MM.1S (cell line): ENCODE measurements at regions not wholly inside any gene's neighbourhood (a gene's known extent, or its start where the extent isn't known, plus 50 kb on each side); places are given as distances from the start of the nearest gene placed in this dataset.

Source experiments
- DNase-seq: peaks from one replicate; pipeline ENCODE4 v3.0.0-alpha.2; 2015
- H2AFZ ChIP-seq: fragments of 300-600 bp; sonication (generic); 2 replicates; pipeline ENCODE4 v1.6.0; 2016; ENCODE audit warnings: antibody characterized with exemption, low read length
- H3F3A ChIP-seq: fragments of 300-600 bp; sonication (generic); 2 replicates; pipeline ENCODE4 v1.6.1; 2016; ENCODE audit warnings: mild to moderate bottlenecking, antibody characterized with exemption, low read length, moderate library complexity, mixed read lengths; ENCODE audit not compliant: insufficient read depth
- H3K27ac ChIP-seq: fragments of 300-600 bp; sonication (generic); 2 replicates; pipeline ENCODE4 v1.5.1; 2016; ENCODE audit warnings: mild to moderate bottlenecking, low read length
- H3K27me3 ChIP-seq: fragments of 300-600 bp; sonication (generic); replicated peaks from 2 replicates; pipeline ENCODE4 v1.6.0; 2016; ENCODE audit warnings: low read length; ENCODE audit not compliant: insufficient read depth
- H3K36me3 ChIP-seq: fragments of 300-600 bp; sonication (generic); replicated peaks from 2 replicates; pipeline ENCODE4 v1.6.1; 2016; ENCODE audit warnings: mild to moderate bottlenecking, low read length, mixed read lengths; ENCODE audit not compliant: insufficient read depth
- H3K4me1 ChIP-seq: fragments of 300-600 bp; sonication (generic); 2 replicates; pipeline ENCODE4 v1.6.1; 2016; ENCODE audit warnings: low read length, mixed read lengths
- H3K4me2 ChIP-seq: fragments of 300-600 bp; sonication (generic); 2 replicates; pipeline ENCODE4 v1.6.0; 2016; ENCODE audit warnings: low read depth, low read length
- H3K4me3 ChIP-seq: fragments of 300-600 bp; sonication (generic); 2 replicates; pipeline ENCODE4 v1.5.1; 2016; ENCODE audit warnings: low read length, mixed read lengths
- H3K79me2 ChIP-seq: fragments of 300-600 bp; sonication (generic); 2 replicates; pipeline ENCODE4 v1.6.1; 2016; ENCODE audit warnings: mixed run types, low read length, mixed read lengths
- H3K9ac ChIP-seq: fragments of 300-600 bp; sonication (generic); 2 replicates; pipeline ENCODE4 v1.6.1; 2016; ENCODE audit warnings: low read length, mixed read lengths
- H3K9me2 ChIP-seq: fragments of 300-600 bp; sonication (generic); replicated peaks from 2 replicates; pipeline ENCODE4 v1.6.1; 2016; ENCODE audit warnings: mild to moderate bottlenecking, low read length, mixed read lengths; ENCODE audit not compliant: insufficient read depth
- H3K9me3 ChIP-seq: fragments of 300-600 bp; sonication (generic); replicated peaks from 2 replicates; pipeline ENCODE4 v1.6.1; 2016; ENCODE audit warnings: mild to moderate bottlenecking, low read length, mixed read lengths; ENCODE audit not compliant: insufficient read depth
- H4K20me1 ChIP-seq: fragments of 300-600 bp; sonication (generic); 2 replicates; pipeline ENCODE4 v1.6.1; 2016; ENCODE audit warnings: mild to moderate bottlenecking, low read length, moderate library complexity, mixed read lengths; ENCODE audit not compliant: insufficient read depth
- EZH2 ChIP-seq: fragments of 300-600 bp; sonication (generic); optimal IDR thresholded peaks from 2 replicates; pipeline ENCODE3; 2017; ENCODE audit warnings: low read depth, mild to moderate bottlenecking, antibody characterized with exemption, low read length, mixed read lengths
- EZH2phosphoT487 ChIP-seq: fragments of 300-600 bp; sonication (generic); IDR thresholded peaks from 2 replicates; pipeline ENCODE4 v1.6.1; 2018; ENCODE audit warnings: antibody characterized with exemption, low read length
- TF ChIP-seq, protein P1 (sequence below): fragments of 300-600 bp; sonication (generic); IDR thresholded peaks from 2 replicates; pipeline ENCODE4 v1.5.1; 2016; ENCODE audit warnings: antibody characterized with exemption, low read length, mixed read lengths

DNA sequence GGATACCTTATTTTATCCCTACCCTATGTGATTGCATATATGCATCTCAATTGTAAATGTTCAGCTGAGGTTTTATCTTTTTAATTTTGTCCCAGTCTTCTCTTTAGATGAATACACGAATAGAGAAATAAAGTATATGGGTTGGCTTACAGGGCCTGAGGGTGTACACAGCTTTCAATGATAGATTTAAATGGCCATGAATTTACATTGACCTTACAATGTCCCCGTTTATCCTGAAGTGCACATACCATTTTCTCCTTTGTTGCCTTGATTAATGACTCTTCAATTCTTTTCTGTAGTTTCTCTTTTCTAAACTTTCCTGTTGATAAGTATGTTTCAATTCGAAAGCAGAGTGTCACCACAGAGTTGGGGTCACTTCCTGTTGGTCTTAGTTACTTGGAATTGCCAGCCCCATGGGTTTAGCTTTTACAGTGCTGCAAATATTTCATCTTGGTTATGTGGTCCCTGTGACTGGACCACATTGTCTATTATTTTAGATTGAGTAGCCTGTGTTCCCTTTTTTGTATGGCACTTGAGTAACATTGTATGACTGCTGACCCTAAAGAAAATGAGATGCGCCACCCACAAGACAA is 1616.3 kb upstream of the ACVR2A start:
- no peak for TF ChIP-seq EZH2
- TF ChIP-seq, protein P1, sequence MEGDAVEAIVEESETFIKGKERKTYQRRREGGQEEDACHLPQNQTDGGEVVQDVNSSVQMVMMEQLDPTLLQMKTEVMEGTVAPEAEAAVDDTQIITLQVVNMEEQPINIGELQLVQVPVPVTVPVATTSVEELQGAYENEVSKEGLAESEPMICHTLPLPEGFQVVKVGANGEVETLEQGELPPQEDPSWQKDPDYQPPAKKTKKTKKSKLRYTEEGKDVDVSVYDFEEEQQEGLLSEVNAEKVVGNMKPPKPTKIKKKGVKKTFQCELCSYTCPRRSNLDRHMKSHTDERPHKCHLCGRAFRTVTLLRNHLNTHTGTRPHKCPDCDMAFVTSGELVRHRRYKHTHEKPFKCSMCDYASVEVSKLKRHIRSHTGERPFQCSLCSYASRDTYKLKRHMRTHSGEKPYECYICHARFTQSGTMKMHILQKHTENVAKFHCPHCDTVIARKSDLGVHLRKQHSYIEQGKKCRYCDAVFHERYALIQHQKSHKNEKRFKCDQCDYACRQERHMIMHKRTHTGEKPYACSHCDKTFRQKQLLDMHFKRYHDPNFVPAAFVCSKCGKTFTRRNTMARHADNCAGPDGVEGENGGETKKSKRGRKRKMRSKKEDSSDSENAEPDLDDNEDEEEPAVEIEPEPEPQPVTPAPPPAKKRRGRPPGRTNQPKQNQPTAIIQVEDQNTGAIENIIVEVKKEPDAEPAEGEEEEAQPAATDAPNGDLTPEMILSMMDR: no peak
- no peak for TF ChIP-seq EZH2phosphoT487
- no peaks in the 10 kb centered on the region for H4K20me1 ChIP-seq
- no peaks in the 10 kb centered on the region for H3K9me2 ChIP-seq
- no peak for DNase-seq
- H3K9ac ChIP-seq: no peak overlapping the region
- no peak overlapping the region for H2AFZ ChIP-seq
- no peaks in the 10 kb centered on the region for H3K36me3 ChIP-seq
- no peak overlapping the region for H3K27ac ChIP-seq
- no peak overlapping the region for H3K4me3 ChIP-seq
- H3F3A ChIP-seq: no peaks in the 10 kb centered on the region
- H3K79me2 ChIP-seq: no peaks in the 10 kb centered on the region
- H3K9me3 ChIP-seq: no peaks in the 10 kb centered on the region
- H3K4me1 ChIP-seq: no peaks in the 10 kb centered on the region
- H3K27me3 ChIP-seq: no peaks in the 10 kb centered on the region
- H3K4me2 ChIP-seq: no peak overlapping the region

DNA sequence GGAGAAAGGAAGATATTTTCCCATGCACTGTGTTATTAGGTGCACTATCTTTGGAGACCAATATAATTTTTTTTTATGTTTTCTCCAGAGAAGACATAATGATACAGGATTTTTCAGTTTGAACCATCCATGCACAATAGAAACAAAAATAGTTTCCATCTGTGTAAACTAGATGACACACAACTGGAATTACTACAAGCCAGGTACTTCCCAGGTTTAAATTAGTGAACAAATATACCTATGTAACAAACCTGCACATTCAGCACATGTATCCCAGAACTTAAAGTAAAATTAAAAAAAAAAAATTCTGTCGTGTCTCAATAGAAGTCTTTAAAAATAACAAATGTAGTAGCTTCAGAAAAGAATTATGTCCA is 1616.8 kb upstream of the ACVR2A start:
- Histone ChIP-seq H3K79me2 (no peaks in the 10 kb centered on the region), H3K27me3 (no peaks in the 10 kb centered on the region)
- TF ChIP-seq, protein P1: no peak
- TF ChIP-seq EZH2 (no peak), EZH2phosphoT487 (no peak)

DNA sequence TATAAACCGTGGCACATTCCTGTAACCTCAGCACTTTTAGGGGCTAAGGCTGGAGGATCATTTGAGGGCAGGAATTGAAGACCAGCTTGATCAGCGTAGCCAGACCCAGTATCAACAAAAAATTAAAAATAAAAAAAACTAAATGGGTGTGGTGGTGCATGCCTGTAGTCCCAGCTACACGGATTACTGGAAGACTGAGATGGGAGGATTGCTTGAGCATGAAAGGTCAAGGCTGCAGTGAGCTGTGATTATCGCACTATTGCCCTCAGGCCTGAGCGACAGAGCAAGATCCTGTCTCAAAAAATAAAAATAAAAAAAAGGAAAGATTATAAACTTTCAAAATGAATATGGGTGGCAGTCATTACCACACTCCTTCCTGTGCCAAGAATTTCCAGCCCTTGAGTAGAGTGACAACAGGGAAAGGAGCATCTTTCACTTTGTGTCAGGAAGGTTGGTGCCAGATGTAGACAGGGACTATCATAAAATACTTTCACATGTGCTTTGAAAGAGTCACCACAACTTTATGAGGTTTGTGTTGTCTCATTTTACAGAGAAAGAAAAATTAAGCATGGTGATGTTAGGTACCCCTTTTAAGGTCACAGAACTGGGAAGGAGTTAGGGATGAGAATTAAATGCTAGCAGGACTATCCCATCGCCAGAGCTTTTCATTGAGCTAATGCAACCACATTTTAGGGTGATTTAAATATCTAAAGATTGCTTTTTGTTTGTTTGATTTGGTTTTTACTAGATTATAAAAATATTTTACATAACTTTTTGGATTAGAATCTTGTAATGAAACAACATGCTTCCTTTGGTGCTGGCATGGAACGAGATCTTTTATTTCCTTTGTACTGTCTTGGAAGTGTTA is 1617.4 kb upstream of the ACVR2A start:
- no peaks in the 10 kb centered on the region for H3K4me1 ChIP-seq
- no peak overlapping the region for H3K9ac ChIP-seq
- H3K36me3 ChIP-seq: no peaks in the 10 kb centered on the region
- H3K4me2 ChIP-seq: no peak overlapping the region
- no peaks in the 10 kb centered on the region for H3K9me2 ChIP-seq
- H3K9me3 ChIP-seq: no peaks in the 10 kb centered on the region
- H3K27me3 ChIP-seq: no peaks in the 10 kb centered on the region
- no peaks in the 10 kb centered on the region for H3K79me2 ChIP-seq
- TF ChIP-seq EZH2 (no peak), EZH2phosphoT487 (no peak)
- TF ChIP-seq, protein P1: no peak
- no peak overlapping the region for H3K4me3 ChIP-seq
- no peak for DNase-seq
- H3K27ac ChIP-seq: no peak overlapping the region
- H4K20me1 ChIP-seq: no peaks in the 10 kb centered on the region
- H3F3A ChIP-seq: no peaks in the 10 kb centered on the region
- H2AFZ ChIP-seq: no peak overlapping the region

More for the DNA sequence above, 1616.8 kb upstream of the ACVR2A start:
- H3K4me2 ChIP-seq: no peak overlapping the region
- H3K36me3 ChIP-seq: no peaks in the 10 kb centered on the region
- no peak overlapping the region for H3K27ac ChIP-seq
- H3K4me3 ChIP-seq: no peak overlapping the region
- no peaks in the 10 kb centered on the region for H3K9me2 ChIP-seq
- no peaks in the 10 kb centered on the region for H3K4me1 ChIP-seq
- no peaks in the 10 kb centered on the region for H3K9me3 ChIP-seq
- H2AFZ ChIP-seq: no peak overlapping the region
- H3F3A ChIP-seq: no peaks in the 10 kb centered on the region
- no peak for DNase-seq
- H4K20me1 ChIP-seq: no peaks in the 10 kb centered on the region
- H3K9ac ChIP-seq: no peak overlapping the region
